Dermis microvascular lymphatic vessel endothelial cell (primary cell): ENCODE measurements at regions not wholly inside any gene's neighbourhood (a gene's known extent, or its start where the extent isn't known, plus 50 kb on each side); places are given as distances from the start of the nearest gene placed in this dataset.
"Not testable (repeated sequence)": the region's sequence is repeated elsewhere in the genome, so short reads cannot be mapped to it uniquely, and the experiment has no call there.

Source experiments
- DNase-seq, 2 donors: peaks; one replicate each; pipeline versions ENCODE4 v3.0.0 to v3.0.0-alpha.2; 2010; ENCODE audit warnings: low read depth in 2 of 2

DNA sequence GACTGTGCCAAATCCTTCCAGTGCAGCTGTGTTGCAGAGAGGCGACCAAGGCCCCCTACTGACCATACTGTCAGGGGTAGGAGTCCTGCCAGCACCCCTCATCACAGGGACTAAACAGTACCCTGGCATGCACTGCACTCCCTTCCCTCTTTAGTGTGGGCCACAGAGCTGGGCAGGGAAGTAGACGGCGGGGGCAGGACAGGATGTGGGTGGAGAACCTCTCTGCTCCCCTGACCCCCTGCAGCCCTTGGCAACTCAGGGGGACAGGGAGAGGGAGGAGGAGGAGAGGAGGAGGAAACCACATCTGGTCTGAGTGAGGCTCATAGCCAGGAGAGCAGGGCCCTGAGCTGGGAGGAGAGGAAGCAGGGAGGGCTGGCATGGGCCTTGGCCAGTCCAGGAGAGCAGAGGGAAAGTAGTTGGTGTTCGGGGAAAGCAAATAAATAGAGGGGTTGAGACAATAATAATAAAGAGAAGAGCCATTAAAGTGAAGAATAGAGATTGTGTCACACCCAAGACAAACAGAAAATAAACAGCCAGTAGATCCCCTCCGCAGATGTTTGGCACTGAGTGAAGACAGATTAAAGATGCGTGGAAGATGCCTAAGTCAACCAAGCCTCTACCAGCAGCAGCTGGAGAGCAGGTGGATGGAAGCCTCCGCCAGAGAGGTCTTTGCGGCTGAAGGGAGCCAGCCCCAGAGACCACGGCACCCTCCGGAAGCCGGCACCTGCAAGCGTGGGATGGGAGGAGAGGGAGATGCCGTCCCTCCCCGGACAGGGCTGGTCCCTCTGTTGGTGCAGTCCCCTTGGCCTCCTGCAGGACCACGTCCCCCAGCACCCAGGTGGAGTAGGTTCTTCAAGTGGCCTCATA, 61.5 kb downstream of the RPUSD4 start:
- peak in 1 of 2 donors; percentile 9 for DNase-seq

GRCh38 chr11:126148317-126148716, 63.1 kb downstream of the RPUSD4 start:
- no peak for DNase-seq

DNA sequence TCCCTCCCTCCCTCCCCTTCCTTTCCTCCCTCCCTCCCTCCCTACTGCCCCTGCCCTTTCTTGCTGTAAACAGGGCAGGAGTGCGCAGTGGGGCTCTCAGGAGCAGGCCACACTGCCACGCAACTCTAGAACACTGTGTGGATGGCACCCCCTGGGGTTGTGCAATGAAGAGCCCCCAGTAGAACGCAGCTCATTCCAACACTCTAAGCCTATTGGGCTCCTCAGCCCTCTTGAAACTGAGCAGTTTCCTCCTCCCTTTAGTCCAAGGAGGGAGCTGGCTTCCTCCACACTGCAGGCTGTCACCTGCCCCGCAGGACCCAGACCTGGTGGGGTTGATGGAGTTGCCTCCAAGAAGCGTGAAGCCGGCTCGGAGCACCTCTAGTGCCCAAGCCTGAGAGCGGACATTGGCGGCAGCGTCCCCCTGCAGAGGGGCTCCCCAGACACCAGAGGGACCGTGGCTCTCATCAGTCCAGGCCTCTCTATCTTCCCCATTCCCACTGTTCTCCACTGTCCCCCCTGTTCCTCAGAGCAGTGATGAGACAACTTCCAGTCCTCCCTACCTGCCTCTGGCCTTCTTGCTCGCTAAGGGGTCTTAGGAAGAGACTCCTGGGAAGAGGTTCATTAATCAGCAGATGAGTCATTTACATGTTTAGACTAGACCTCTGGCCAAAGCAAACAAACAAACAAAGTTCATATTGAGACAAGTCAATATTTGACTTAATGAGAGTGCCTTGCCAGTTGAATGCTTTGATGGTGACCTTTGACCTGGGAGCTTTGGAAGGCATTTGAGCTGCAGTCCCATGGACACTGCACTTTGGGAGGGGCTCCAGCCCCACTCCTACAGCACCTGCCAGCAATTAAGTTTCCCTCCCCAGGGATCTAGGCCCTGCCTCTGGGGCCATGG, 64.0 kb downstream of the RPUSD4 start:
- DNase-seq: no peak

DNA sequence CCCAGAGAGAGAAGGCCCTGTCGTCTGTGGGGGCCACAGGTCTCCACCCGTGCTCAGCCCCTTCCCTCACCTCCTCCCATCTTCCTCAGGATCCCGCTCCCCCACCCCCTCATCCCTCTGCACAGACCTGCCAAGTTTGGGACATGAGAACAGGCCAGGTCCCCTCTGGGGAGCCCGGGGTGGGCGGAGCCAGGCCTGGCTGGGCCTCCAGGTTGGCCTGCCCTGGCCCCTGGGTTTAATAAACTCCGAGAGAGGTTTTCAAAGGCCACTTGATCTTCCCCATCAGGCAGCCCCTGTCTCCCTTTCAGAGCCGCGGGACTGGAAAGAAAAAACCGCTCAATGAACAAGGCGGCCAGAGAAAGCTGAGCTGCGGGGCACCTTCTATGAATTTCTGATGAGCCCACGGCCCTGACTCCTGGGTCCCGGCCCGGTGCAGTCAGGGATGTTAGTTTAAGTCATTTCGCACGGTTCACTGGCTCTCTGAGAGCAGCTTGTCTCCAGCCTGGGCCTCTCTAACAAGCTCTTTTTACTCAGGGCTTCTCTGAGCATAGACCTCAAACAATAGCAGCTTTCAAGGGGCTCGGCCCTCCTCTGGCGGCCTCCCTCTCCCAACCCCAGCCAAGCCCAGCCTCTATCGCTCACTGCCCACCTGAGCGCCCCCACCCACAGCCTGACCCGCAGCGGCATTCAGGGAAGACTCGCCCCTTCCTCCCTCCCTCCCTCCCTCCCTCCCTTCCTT, 64.8 kb downstream of the RPUSD4 start:
- no peak for DNase-seq

- no peak for DNase-seq
Observed at GRCh38 chr11:126145954-126146353, 65.5 kb downstream of the RPUSD4 start.

- DNase-seq: not testable (repeated sequence)
Observed at GRCh38 chr11:126143491-126143890, 68.0 kb downstream of the RPUSD4 start.

DNA sequence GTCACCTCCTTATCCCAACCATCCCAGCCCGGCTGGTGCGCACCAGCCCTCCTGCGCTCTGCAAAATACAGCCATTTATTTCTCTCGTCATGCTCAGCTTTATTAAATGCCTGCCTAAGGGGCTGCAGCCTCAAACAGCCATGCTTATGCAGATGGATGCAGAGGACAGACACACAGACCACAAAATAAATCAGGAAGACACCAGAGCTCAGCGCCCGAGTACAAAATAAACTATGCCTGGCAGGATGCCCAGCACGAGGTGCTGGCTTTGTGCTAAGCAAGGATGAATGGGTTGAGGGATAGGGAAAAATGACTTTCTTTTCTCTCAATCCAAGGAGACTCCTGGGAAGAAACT, 70.5 kb downstream of the RPUSD4 start:
- DNase-seq: peak; percentile 25 to 46

DNA sequence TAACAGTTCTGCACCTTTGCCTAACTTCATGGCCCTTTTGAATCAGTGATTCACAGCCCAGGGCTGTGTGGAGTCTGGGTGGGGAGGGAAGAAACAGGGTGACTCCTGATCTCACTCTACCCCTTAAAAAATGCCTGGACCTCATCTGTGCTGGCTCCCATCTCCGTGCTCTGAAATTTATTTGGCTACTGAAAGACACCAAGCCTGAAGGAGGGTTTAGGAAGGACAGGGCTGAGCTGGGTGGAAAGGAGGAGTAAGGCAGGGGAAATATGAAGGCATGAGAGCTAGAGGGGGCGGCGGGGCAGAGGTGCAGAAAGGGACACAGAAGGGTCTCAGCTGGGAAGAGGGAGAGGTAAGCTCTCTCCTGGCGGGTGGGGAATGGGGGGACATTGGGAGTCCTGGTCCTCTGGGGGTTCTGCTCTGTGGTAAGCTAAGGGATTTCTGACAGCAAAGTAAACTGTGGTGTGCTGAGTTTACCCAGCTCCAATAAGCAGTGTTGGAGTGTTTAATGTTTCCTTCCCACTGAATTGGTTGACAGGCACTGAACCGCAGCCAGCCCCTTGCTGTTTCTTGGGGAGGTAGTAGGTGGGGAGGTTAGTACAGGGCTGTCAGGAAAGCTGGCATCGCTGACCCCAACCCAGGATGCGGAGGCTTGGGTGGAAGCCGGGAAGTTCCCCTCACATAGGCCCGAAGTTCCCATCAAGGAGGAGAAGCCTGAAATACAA, 71.1 kb downstream of the RPUSD4 start:
- DNase-seq: no peak

- peak in 1 of 2 donors; percentile 20 for DNase-seq
Observed at GRCh38 chr11:126139111-126140091, 72.0 kb downstream of the RPUSD4 start.

DNA sequence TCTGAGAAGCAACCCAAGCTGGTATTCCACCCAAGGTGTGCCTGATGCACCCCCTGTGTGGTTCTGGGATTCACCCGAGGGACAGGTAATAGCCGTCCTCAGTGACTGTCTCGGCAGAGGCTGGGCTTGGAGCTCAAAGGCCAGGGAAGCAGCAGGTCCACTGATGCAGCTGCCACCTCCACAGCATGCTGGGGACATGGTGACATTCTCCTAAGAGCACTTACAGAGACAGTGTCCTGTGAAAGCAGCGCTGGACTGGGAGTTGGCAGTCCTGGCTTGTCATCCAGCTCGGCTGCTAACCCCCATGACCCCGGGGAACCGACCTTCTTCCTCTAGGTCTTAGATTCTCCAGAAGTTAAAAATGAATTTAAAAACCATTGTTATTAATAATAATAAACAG, 72.8 kb downstream of the RPUSD4 start:
- DNase-seq: no peak

- DNase-seq: no peak
Observed at GRCh38 chr11:126137136-126137535, 74.3 kb downstream of the RPUSD4 start.

DNA sequence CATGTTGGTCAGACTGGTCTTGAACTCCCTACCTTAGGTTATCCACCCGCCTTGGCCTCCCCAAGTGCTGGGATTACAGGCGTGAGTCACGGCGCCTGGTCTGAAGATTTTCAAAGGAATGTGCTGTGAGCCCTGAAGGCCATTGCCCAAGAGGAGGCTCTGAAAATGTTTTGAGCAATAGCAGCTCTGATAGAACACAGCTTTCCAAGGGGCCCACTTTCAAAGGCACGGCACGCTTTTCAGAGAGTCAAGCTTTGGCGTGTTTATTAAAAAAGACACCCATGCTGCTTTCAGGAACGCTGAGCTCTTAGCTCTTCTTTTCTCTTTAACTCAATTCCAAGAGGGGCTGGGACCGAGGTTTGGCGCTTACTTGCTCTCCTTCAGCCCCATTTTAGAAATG, 73.8 kb upstream of the CDON start:
- DNase-seq: no peak

GRCh38 chr11:126135235-126136176, 72.8 kb upstream of the CDON start:
- DNase-seq: peak in 1 of 2 donors; percentile 23

- DNase-seq: no peak
Observed at GRCh38 chr11:126134461-126135155, 71.9 kb upstream of the CDON start.

DNA sequence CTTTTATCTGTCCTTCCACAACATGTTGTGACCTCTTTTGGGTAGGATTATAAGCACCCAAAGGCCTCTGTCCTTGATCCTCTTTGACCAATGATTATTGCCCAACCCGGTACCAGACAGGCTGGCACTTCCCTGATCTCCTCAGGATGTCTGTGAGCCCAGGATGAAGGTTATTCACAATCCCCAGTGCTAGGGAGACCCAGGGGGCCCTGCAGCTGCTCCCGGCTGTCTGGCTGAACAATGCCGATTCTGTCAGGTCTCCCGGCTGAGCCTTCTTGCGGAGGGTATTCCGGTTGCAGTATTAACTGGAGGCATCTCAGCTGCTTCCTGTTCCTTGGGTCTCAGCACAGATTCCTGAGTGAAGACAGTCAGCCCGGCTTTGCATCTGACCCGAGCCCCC, 71.2 kb upstream of the CDON start:
- no peak for DNase-seq

GRCh38 chr11:126132319-126132718, 69.7 kb upstream of the CDON start:
- no peak for DNase-seq

DNA sequence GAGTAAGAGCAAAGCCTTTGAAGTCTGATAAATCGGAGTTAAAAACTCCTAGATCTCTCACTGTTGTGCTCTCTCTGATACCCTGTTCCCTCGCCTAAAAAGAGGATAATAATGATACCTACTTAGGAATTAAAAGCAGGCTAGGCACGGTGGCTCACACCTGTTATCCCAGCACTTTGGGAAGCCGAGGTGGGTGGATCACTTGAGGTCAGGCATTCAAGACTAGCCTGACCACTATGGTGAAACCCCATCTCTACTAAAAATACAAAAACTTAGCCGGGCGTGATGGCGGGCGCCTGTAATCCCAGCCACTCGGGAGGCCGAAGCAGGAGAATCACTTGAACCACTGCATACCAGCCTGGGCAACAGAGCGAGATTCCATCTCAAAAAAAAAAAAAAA, 68.1 kb upstream of the CDON start:
- DNase-seq: not testable (repeated sequence)
